ENCODE measurements at regions not wholly inside any gene's neighbourhood (a gene's known extent, or its start where the extent isn't known, plus 50 kb on each side); places are given as distances from the start of the nearest gene placed in this dataset.

GRCh38 chr2:118363604-118364003 is 275.3 kb downstream of the INSIG2 start:
- H3K4me3 ChIP-seq (ENCODE audit: low read length): no peak overlapping the region
- TF ChIP-seq, protein P1, sequence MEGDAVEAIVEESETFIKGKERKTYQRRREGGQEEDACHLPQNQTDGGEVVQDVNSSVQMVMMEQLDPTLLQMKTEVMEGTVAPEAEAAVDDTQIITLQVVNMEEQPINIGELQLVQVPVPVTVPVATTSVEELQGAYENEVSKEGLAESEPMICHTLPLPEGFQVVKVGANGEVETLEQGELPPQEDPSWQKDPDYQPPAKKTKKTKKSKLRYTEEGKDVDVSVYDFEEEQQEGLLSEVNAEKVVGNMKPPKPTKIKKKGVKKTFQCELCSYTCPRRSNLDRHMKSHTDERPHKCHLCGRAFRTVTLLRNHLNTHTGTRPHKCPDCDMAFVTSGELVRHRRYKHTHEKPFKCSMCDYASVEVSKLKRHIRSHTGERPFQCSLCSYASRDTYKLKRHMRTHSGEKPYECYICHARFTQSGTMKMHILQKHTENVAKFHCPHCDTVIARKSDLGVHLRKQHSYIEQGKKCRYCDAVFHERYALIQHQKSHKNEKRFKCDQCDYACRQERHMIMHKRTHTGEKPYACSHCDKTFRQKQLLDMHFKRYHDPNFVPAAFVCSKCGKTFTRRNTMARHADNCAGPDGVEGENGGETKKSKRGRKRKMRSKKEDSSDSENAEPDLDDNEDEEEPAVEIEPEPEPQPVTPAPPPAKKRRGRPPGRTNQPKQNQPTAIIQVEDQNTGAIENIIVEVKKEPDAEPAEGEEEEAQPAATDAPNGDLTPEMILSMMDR (conservative IDR thresholded peaks at IDR 0.05; ENCODE audit: low read length): no peak
- no peak for DNase-seq (ENCODE audit: low read depth)

DNA sequence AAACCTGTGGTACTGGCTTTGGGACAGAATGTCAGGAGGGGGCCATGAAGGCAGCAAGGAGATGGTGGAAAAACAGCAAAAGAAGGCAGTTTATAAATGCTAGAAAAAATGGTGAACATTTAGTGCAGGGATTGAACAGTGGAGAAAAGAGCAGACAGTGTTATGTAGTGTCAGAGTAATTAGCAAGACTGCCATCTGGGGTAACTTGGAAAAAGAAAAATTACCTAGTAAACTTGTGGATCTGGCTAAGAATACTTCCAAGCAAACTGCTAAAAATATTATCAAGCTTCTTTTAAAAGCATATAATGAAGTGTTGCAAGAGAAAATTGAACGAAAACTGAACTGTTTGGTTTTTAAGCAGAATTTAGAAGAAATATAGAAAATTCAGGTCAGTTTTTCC is 267.8 kb downstream of the INSIG2 start:
- TF ChIP-seq, protein P1 (conservative IDR thresholded peaks at IDR 0.05; ENCODE audit: low read length): no peak
- no peak overlapping the region for H3K4me3 ChIP-seq (ENCODE audit: low read length)
- no peak for DNase-seq (ENCODE audit: low read depth)

GRCh38 chr2:118351796-118352195 is 263.5 kb downstream of the INSIG2 start:
- no peak overlapping the region for H3K4me3 ChIP-seq (ENCODE audit: low read length)
- DNase-seq (ENCODE audit: low read depth): peak; percentile 39
- TF ChIP-seq, protein P1 (conservative IDR thresholded peaks at IDR 0.05; ENCODE audit: low read length): no peak

DNA sequence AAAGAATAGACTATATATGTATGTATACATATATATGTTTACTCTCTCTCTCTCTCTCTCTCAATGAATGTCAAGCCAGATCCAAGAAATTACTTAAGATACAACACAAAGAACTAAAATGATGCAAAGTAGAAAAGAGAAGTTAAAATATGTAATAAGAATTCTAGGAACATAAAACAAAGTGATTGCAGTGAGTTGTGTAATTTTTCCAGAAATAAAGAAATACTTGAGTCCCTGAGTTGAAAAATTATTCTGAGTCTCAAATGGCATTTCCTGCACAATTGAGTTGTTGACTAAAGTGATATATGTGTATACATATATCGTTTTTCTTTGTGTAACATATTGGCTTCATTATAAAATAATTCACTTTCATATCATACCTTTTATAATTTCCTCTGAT is 262.4 kb downstream of the INSIG2 start:
- H3K4me3 ChIP-seq (ENCODE audit: low read length): no peak overlapping the region
- DNase-seq (ENCODE audit: low read depth): peak; percentile 51
- TF ChIP-seq, protein P1 (conservative IDR thresholded peaks at IDR 0.05; ENCODE audit: low read length): no peak

DNA sequence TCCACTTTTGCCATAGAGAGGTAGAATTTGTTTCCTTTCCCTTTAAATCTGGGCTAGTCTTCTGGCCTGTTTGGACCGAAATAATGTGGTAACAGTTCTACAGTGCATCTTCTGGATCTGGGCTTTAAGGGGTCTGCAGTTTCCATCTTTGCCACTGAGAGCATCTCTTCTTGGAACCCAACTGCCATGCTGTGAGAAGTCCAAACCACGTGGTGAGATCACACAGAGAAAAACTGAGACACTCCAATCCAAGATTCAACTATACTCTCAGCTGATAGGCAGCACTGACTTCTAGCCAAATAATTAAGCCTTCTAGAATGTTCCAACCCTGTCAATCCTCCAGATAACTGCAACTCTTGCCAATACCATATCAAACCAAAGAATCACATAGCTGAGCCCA is 261.1 kb downstream of the INSIG2 start:
- TF ChIP-seq, protein P1 (conservative IDR thresholded peaks at IDR 0.05; ENCODE audit: low read length): no peak
- no peak for DNase-seq (ENCODE audit: low read depth)
- no peak overlapping the region for H3K4me3 ChIP-seq (ENCODE audit: low read length)

- H3K4me3 ChIP-seq (ENCODE audit: low read length): no peak overlapping the region
- TF ChIP-seq, protein P1 (conservative IDR thresholded peaks at IDR 0.05; ENCODE audit: low read length): no peak
- no peak for DNase-seq (ENCODE audit: low read depth)
Observed at GRCh38 chr2:118348380-118349034, 260.2 kb downstream of the INSIG2 start.

GRCh38 chr2:118345465-118345864 is 257.2 kb downstream of the INSIG2 start:
- H3K4me3 ChIP-seq (ENCODE audit: low read length): no peak overlapping the region
- TF ChIP-seq, protein P1 (conservative IDR thresholded peaks at IDR 0.05; ENCODE audit: low read length): no peak

More at GRCh38 chr2:118345465-118345864, 257.2 kb downstream of the INSIG2 start:
- DNase-seq (ENCODE audit: low read depth): no peak
